Smooth muscle cell (in vitro differentiated cells): ENCODE measurements at regions not wholly inside any gene's neighbourhood (a gene's known extent, or its start where the extent isn't known, plus 50 kb on each side); places are given as distances from the start of the nearest gene placed in this dataset.

Experiments used
- DNase-seq: peaks from one replicate; lab custom pipeline; 2025; ENCODE audit not compliant: unreplicated experiment; lab: John Stamatoyannopoulos, UW
- H2AFZ ChIP-seq: fragments of 200-600 bp; sonication (generic); 2 replicates; pipeline ENCODE4 v1.6.0; 2016; ENCODE audit warnings: antibody characterized with exemption, low read depth, mild to moderate bottlenecking
- H3F3A ChIP-seq: fragments of 200-600 bp; sonication (generic); 2 replicates; pipeline ENCODE4 v1.6.0; 2017; ENCODE audit warnings: antibody characterized with exemption, low read depth
- H3K27ac ChIP-seq: fragments of 200-600 bp; sonication (generic); 2 replicates; pipeline ENCODE4 v1.5.1; 2016; ENCODE audit warnings: low read depth, mild to moderate bottlenecking
- H3K27me3 ChIP-seq: fragments of 200-600 bp; sonication (generic); 2 replicates; pipeline ENCODE4 v1.6.1; 2016; ENCODE audit warnings: low read depth, mild to moderate bottlenecking
- H3K36me3 ChIP-seq: fragments of 200-600 bp; sonication (generic); 2 replicates; pipeline ENCODE4 v1.5.1; 2016; ENCODE audit warnings: low read depth
- H3K4me1 ChIP-seq: fragments of 200-600 bp; sonication (generic); 2 replicates; pipeline ENCODE4 v1.5.1; 2016; ENCODE audit warnings: low read depth
- H3K4me2 ChIP-seq: fragments of 200-600 bp; sonication (generic); 2 replicates; pipeline ENCODE4 v1.6.0; 2016; ENCODE audit warnings: mild to moderate bottlenecking
- H3K4me3 ChIP-seq: fragments of 200-600 bp; sonication (generic); 2 replicates; pipeline ENCODE4 v1.5.1; 2016; ENCODE audit warnings: mild to moderate bottlenecking
- H3K79me2 ChIP-seq: fragments of 200-600 bp; sonication (generic); 2 replicates; pipeline ENCODE4 v1.6.0; 2016; ENCODE audit warnings: low read depth, mild to moderate bottlenecking
- H3K9ac ChIP-seq: fragments of 200-600 bp; sonication (generic); 2 replicates; pipeline ENCODE4 v1.6.0; 2016; ENCODE audit warnings: low read depth
- H3K9me3 ChIP-seq: fragments of 200-600 bp; sonication (generic); replicated peaks from 2 replicates; pipeline ENCODE4 v1.5.1; 2016; ENCODE audit warnings: low read depth
- H4K20me1 ChIP-seq: fragments of 200-600 bp; sonication (generic); 2 replicates; pipeline ENCODE4 v1.6.0; 2016; ENCODE audit warnings: low read depth
- WGBS: methylation state at CpG from one replicate; pipeline ENCODE4 v1.1.7; 2016; ENCODE audit warnings: low lambda C conversion rate; 5-methylcytosine and 5-hydroxymethylcytosine counted together
- TF ChIP-seq, protein P1 (sequence below): fragments of 200-600 bp; sonication (generic); IDR thresholded peaks from 2 replicates; pipeline ENCODE4 v1.5.1; 2017; ENCODE audit warnings: borderline replicate concordance, mild to moderate bottlenecking, antibody characterized with exemption; ENCODE audit not compliant: insufficient read depth, poor library complexity, severe bottlenecking

DNA sequence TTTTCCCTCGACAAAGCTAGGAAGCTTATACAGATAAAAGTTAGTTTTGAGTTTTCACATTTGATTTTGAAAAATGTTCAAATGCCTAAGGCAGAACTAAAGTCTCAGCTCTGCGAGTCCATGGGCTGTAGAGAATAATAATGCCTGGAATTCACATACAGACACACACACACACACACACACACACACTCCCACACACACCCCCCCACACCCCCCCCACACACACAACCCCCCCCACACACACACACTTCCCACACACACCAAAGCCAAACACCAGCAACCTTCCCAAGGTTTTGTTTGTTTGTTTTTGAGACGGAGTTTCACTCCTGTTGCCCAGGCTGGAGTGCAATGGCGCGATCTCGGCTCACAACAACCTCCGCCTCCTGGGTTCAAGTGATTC, 62.8 kb upstream of the EIF5 start:
- no peak overlapping the region for H3K9ac ChIP-seq
- H4K20me1 ChIP-seq = no peaks in the 10 kb centered on the region
- H3K79me2 ChIP-seq = no peaks in the 10 kb centered on the region
- H3K9me3 ChIP-seq = no peaks in the 10 kb centered on the region
- no peak overlapping the region for H3K27ac ChIP-seq
- no peak overlapping the region for H3K4me3 ChIP-seq
- no peak overlapping the region for H2AFZ ChIP-seq
- H3K36me3 ChIP-seq = no peaks in the 10 kb centered on the region
- TF ChIP-seq, protein P1, sequence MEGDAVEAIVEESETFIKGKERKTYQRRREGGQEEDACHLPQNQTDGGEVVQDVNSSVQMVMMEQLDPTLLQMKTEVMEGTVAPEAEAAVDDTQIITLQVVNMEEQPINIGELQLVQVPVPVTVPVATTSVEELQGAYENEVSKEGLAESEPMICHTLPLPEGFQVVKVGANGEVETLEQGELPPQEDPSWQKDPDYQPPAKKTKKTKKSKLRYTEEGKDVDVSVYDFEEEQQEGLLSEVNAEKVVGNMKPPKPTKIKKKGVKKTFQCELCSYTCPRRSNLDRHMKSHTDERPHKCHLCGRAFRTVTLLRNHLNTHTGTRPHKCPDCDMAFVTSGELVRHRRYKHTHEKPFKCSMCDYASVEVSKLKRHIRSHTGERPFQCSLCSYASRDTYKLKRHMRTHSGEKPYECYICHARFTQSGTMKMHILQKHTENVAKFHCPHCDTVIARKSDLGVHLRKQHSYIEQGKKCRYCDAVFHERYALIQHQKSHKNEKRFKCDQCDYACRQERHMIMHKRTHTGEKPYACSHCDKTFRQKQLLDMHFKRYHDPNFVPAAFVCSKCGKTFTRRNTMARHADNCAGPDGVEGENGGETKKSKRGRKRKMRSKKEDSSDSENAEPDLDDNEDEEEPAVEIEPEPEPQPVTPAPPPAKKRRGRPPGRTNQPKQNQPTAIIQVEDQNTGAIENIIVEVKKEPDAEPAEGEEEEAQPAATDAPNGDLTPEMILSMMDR = no peak
- no peaks in the 10 kb centered on the region for H3K4me1 ChIP-seq
- WGBS = 94% methylated on average over 7 of the region's 7 CpGs
- H3K4me2 ChIP-seq = no peak overlapping the region
- no peaks in the 10 kb centered on the region for H3F3A ChIP-seq
- H3K27me3 ChIP-seq = no peaks in the 10 kb centered on the region
- no peak for DNase-seq

- Histone ChIP-seq H4K20me1 (no peaks in the 10 kb centered on the region), H3K36me3 (no peaks in the 10 kb centered on the region), H2AFZ (no peak overlapping the region)
These were observed 60.8 kb upstream of the EIF5 start for GRCh38 chr14:103273145-103273744.

GRCh38 chr14:103273745-103274615, 60.1 kb upstream of the EIF5 start:
- 89% methylated on average over 55 of the region's 79 CpGs for WGBS
- Histone ChIP-seq H3K27me3 (peaks cover 4% of the 10 kb centered on the region), H3K36me3 (no peaks in the 10 kb centered on the region), H3F3A (no peaks in the 10 kb centered on the region), H3K79me2 (no peaks in the 10 kb centered on the region), H2AFZ (no peak overlapping the region), H3K4me2 (peak overlapping the region; percentile 76), H3K4me3 (no peak overlapping the region), H3K4me1 (no peaks in the 10 kb centered on the region), H3K9ac (no peak overlapping the region), H3K9me3 (no peaks in the 10 kb centered on the region), H4K20me1 (no peaks in the 10 kb centered on the region), H3K27ac (no peak overlapping the region)
- DNase-seq = no peak
- TF ChIP-seq, protein P1 = no peak

More at GRCh38 chr14:103273145-103273744, 60.8 kb upstream of the EIF5 start:
- H3K27me3 ChIP-seq = peaks cover 3% of the 10 kb centered on the region
- H3K4me3 ChIP-seq = peak overlapping the region; percentile 41
- no peak for DNase-seq
- H3K4me1 ChIP-seq = no peaks in the 10 kb centered on the region
- H3F3A ChIP-seq = no peaks in the 10 kb centered on the region
- no peak overlapping the region for H3K9ac ChIP-seq
- no peaks in the 10 kb centered on the region for H3K79me2 ChIP-seq
- no peaks in the 10 kb centered on the region for H3K9me3 ChIP-seq
- TF ChIP-seq, protein P1 = no peak
- H3K27ac ChIP-seq = no peak overlapping the region
- WGBS = 68% methylated on average over 63 of the region's 63 CpGs
- peak overlapping the region; percentile 76 for H3K4me2 ChIP-seq
